H7 (cell line): ENCODE measurements at regions not wholly inside any gene's neighbourhood (a gene's known extent, or its start where the extent isn't known, plus 50 kb on each side); places are given as distances from the start of the nearest gene placed in this dataset.
A peak's percentile ranks its signal among the peaks of the same experiment; 100 is the strongest.

Source experiments
- DNase-seq: peaks from one replicate; pipeline ENCODE4 v3.0.0; 2012
- H3K27me3 ChIP-seq: 2 replicates; pipeline ENCODE4 v1.6.0; 2011; ENCODE audit warnings: mild to moderate bottlenecking, low read length; ENCODE audit not compliant: control insufficient read depth, insufficient read depth
- H3K36me3 ChIP-seq: replicated peaks from 2 replicates; pipeline ENCODE4 v1.5.1; 2011; ENCODE audit warnings: low read length; ENCODE audit not compliant: control insufficient read depth, insufficient read depth
- H3K4me3 ChIP-seq: 2 replicates; pipeline ENCODE4 v1.5.1; 2011; ENCODE audit warnings: low read depth, mild to moderate bottlenecking, control low read depth, low read length, moderate library complexity; ENCODE audit not compliant: insufficient read depth

- no peaks in the 10 kb centered on the region for H3K36me3 ChIP-seq
- no peak for DNase-seq
Measured at GRCh38 chr3:150194957-150195356, 213.1 kb upstream of the TSC22D2 start.

GRCh38 chr3:150194513-150194912 lies 213.6 kb upstream of the TSC22D2 start:
- no peak for DNase-seq
- Histone ChIP-seq H3K4me3 (no peak overlapping the region), H3K27me3 (no peaks in the 10 kb centered on the region), H3K36me3 (no peaks in the 10 kb centered on the region)

More at GRCh38 chr3:150194957-150195356, 213.1 kb upstream of the TSC22D2 start:
- Histone ChIP-seq H3K4me3 (no peak overlapping the region), H3K27me3 (no peaks in the 10 kb centered on the region)

- Histone ChIP-seq H3K4me3 (no peak overlapping the region), H3K36me3 (no peaks in the 10 kb centered on the region), H3K27me3 (no peaks in the 10 kb centered on the region; the same call in 1 of the 2 replicates)
- no peak for DNase-seq
Measured at GRCh38 chr3:150184426-150185071, 213.9 kb upstream of the PFN2 start.

- Histone ChIP-seq H3K27me3 (no peaks in the 10 kb centered on the region; the same call in 1 of the 2 replicates), H3K36me3 (no peaks in the 10 kb centered on the region), H3K4me3 (peak overlapping the region; percentile 31)
- DNase-seq = peak; percentile 62
Measured at GRCh38 chr3:150183678-150184425, 213.2 kb upstream of the PFN2 start.

- H3K27me3 ChIP-seq = no peaks in the 10 kb centered on the region; the same call in 1 of the 2 replicates
- no peaks in the 10 kb centered on the region for H3K36me3 ChIP-seq
- no peak for DNase-seq
- no peak overlapping the region for H3K4me3 ChIP-seq
Measured at GRCh38 chr3:150180334-150180733, 209.6 kb upstream of the PFN2 start.

- Histone ChIP-seq H3K27me3 (no peaks in the 10 kb centered on the region; the same call in 1 of the 2 replicates), H3K36me3 (no peaks in the 10 kb centered on the region), H3K4me3 (no peak overlapping the region)
- DNase-seq = no peak
Measured at GRCh38 chr3:150179330-150179729, 208.6 kb upstream of the PFN2 start.

GRCh38 chr3:150177673-150178381 lies 207.1 kb upstream of the PFN2 start:
- H3K27me3 ChIP-seq = no peaks in the 10 kb centered on the region
- H3K4me3 ChIP-seq = no peak overlapping the region
- no peak for DNase-seq
- no peaks in the 10 kb centered on the region for H3K36me3 ChIP-seq

DNA sequence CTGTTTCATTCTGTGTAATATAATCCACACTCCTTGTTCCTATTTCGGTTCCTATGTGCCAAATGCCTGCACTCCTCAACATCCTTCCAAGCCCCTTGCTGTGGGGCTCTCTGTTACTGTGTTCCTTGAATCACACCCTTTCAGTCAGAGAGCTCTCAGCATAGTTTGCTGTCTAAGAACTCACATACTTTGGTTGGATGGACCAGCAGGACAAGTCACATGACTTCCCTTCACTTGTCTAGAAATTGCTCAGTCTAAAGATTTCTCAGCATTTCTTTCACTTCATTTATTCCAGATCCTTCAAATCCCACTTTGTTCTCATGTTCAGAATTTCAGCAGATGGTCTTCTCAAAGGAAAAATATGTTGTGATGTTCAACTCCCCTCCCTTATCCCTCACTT lies 203.5 kb upstream of the PFN2 start:
- H3K27me3 ChIP-seq = no peaks in the 10 kb centered on the region

DNA sequence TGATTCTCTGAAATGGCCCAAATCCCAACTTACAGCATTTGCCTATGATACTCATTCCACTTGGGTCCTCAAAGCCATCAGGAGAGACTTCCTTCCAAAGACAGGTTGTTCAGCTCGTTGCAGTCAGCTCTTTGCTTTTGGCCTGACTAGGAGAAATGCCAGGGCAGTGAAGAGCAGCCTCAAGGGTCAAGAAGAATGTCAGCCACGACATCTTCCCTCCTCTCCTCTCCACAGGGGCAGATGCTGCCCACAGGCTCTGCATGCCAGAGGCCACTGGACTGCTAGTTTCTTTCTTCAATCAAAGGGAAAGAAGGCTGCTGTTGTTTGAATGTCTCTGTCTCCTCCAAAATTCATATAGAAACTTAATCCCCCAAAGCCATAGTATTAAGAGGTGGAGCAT lies 201.7 kb upstream of the PFN2 start:
- no peaks in the 10 kb centered on the region for H3K27me3 ChIP-seq

More for the DNA sequence above, 203.5 kb upstream of the PFN2 start:
- Histone ChIP-seq H3K4me3 (no peak overlapping the region), H3K36me3 (no peaks in the 10 kb centered on the region)
- DNase-seq = no peak

DNA sequence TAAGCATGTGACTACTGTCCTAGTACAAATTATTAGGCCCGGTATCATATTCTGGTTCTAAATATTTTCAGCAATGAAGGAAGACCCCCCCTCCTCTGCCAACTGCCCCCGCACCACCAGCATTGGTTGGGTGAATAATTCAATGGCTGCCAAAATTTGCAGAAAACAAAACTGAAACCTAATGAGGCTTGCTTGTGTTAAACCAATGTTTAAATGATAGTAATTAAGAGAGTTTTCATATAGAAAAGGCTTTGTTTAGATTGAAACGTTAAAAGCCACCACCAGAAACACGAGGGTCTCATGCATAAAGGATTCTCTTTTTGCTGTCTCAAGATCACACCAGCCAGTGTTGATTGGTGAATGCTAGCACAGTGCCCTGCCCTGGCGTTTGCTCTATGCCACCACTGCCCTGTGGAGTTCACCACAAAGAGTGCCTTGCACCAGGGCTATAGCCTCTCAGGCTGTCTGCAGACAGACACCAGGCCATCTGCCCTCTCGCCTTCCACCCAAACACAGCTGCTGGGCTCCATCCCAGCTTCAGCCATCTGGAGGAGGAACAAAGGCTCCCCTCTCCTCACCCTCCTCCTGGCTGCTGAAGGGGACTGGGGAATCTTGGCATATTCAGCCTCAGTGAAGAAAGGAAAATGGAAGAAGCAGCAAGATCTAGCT lies 200.3 kb upstream of the PFN2 start:
- no peaks in the 10 kb centered on the region for H3K36me3 ChIP-seq
- H3K4me3 ChIP-seq = no peak overlapping the region
- DNase-seq = no peak
- no peaks in the 10 kb centered on the region for H3K27me3 ChIP-seq

More for the DNA sequence above, 201.7 kb upstream of the PFN2 start:
- no peak for DNase-seq
- H3K36me3 ChIP-seq = no peaks in the 10 kb centered on the region
- no peak overlapping the region for H3K4me3 ChIP-seq

GRCh38 chr3:150169330-150169940 lies 198.7 kb upstream of the PFN2 start:
- no peaks in the 10 kb centered on the region for H3K36me3 ChIP-seq
- H3K4me3 ChIP-seq = no peak overlapping the region
- no peak for DNase-seq
- H3K27me3 ChIP-seq = no peaks in the 10 kb centered on the region

DNA sequence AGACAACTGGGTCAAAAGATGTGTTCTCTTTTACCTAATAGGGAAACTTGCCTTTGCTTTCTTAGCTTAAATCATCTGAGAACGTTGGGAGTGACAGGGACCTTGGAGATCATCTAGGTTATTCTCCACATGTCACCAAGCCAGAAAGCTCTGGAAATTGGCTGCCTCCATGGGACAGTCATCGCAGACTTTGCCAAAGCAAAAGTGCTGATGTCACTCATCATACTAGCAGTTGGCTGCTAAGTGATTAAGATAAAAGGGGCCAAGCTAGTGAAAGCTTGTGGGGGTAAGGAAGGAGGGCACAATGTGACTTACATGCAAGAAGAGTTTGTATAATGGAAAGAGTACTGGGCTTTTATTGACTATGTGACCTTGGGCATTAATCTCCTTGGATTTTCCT lies 198.0 kb upstream of the PFN2 start:
- no peaks in the 10 kb centered on the region for H3K36me3 ChIP-seq
- no peaks in the 10 kb centered on the region for H3K27me3 ChIP-seq
- DNase-seq = no peak
- no peak overlapping the region for H3K4me3 ChIP-seq

DNA sequence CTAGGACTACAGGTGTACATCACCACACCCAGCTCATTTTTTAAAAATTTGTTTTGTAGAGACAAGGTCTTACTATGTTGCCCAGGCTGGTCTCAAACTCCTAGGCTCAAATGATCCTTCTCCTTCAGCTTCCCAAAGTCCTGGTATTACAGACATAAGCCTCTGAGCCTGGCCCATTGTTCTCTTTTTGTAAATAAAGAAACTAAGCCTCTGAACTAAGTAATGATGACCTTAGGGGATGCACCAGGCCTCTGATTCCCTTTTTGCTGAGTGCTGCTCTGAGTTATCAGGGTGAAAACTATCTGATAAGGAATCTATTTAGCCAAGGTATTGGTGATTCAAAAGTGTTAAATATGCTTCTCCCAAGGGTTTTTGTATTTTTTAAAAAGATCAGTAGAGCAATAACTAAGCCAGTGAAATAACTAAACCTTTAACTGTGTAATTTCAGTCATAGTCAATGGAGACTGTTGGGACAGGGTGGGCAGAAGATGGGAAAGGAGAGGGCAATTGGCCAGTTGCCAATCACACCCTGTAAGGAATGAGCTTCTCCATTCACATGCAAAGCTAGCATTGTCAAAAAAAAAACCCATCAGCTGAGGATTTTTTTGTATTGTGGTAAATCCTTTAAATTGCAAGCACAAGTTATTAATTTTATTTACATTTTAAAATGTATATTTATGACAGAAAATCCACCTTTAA lies 194.8 kb upstream of the PFN2 start:
- Histone ChIP-seq H3K4me3 (no peak overlapping the region), H3K36me3 (no peaks in the 10 kb centered on the region), H3K27me3 (no peaks in the 10 kb centered on the region)
- DNase-seq = peak; percentile 15

DNA sequence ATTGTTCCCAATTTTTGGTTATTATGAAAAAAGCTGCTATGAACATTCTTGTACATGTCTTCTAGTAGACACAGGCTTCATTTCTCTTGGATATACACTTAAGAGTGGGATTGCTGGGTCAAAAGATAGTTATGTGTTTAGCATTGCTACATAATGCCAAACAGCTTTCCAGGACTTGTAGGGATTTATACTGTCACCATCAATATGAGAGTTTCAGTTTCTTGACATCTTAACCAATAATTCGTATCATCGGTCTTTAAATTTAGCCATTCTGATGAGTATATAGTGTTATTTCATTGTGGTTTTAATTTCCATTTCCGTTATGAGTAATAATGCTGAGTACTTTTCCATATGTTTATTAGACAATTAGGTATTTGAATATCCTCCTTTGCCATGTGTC lies 190.3 kb upstream of the PFN2 start:
- no peak overlapping the region for H3K4me3 ChIP-seq
- no peaks in the 10 kb centered on the region for H3K36me3 ChIP-seq
- no peaks in the 10 kb centered on the region for H3K27me3 ChIP-seq
- DNase-seq = no peak
